Neuronal stem cell (in vitro differentiated cells): ENCODE measurements at regions not wholly inside any gene's neighbourhood (a gene's known extent, or its start where the extent isn't known, plus 50 kb on each side); places are given as distances from the start of the nearest gene placed in this dataset.
"Not testable (repeated sequence)": the region's sequence is repeated elsewhere in the genome, so short reads cannot be mapped to it uniquely, and the experiment has no call there.

Source experiments
- DNase-seq: peaks from one replicate; pipeline ENCODE4 v3.0.0-alpha.2; 2013; ENCODE audit warnings: low spot score
- H2AFZ ChIP-seq: one replicate; pipeline ENCODE4 v1.6.1; 2013; ENCODE audit warnings: mild to moderate bottlenecking, low read length, inconsistent platforms
- H2AK5ac ChIP-seq: 2 replicates; pipeline ENCODE4 v1.6.1; 2013; ENCODE audit warnings: low read depth, mild to moderate bottlenecking, inconsistent platforms, low read length, moderate library complexity, mixed read lengths
- H2BK120ac ChIP-seq: 2 replicates; pipeline ENCODE4 v1.6.1; 2013; ENCODE audit warnings: low read depth, mild to moderate bottlenecking, inconsistent platforms, low read length, moderate library complexity, mixed read lengths
- H2BK12ac ChIP-seq: one replicate; pipeline ENCODE4 v1.6.1; 2013; ENCODE audit warnings: low read length, inconsistent platforms
- H2BK15ac ChIP-seq: 2 replicates; pipeline ENCODE4 v1.6.1; 2013; ENCODE audit warnings: mild to moderate bottlenecking, low read length, inconsistent platforms, mixed read lengths
- H2BK5ac ChIP-seq: one replicate; pipeline ENCODE4 v1.6.1; 2013; ENCODE audit warnings: inconsistent platforms, mild to moderate bottlenecking, low read length, moderate library complexity
- H3K14ac ChIP-seq: one replicate; pipeline ENCODE4 v1.6.1; 2013; ENCODE audit warnings: low read length, inconsistent platforms
- H3K18ac ChIP-seq: 2 replicates; pipeline ENCODE4 v1.6.1; 2013; ENCODE audit warnings: low read length, inconsistent platforms
- H3K23ac ChIP-seq: 2 replicates; pipeline ENCODE4 v1.6.1; 2013; ENCODE audit warnings: low read depth, mild to moderate bottlenecking, mixed read lengths, low read length, inconsistent platforms; ENCODE audit not compliant: poor library complexity
- H3K27ac ChIP-seq: replicated peaks from 3 replicates; pipeline ENCODE4 v1.5.1; 2013; ENCODE audit warnings: low read length, inconsistent platforms
- H3K27me3 ChIP-seq, 3 experiments: 2 replicates each; pipeline ENCODE4 v1.6.1; 2013; ENCODE audit warnings: low read length in 3 of 3, mild to moderate bottlenecking in 2 of 3, inconsistent platforms in 1 of 3, low read depth in 1 of 3, mixed read lengths in 1 of 3, moderate library complexity in 1 of 3; ENCODE audit not compliant: control insufficient read depth in 3 of 3, insufficient read depth in 3 of 3
- H3K36me3 ChIP-seq, 2 donors: replicated peaks in 1 of 2; 2 replicates each; pipeline ENCODE4 v1.6.1; 2013; ENCODE audit warnings: low read length in 2 of 2; ENCODE audit not compliant: control insufficient read depth in 2 of 2, insufficient read depth in 2 of 2
- H3K4ac ChIP-seq: 2 replicates; pipeline ENCODE4 v1.6.1; 2013; ENCODE audit warnings: inconsistent platforms, mild to moderate bottlenecking, low read length, moderate library complexity
- H3K4me1 ChIP-seq, 2 donors: 1 replicate in 1 of 2; 2 replicates in 1 of 2; pipeline ENCODE4 v1.6.1; 2013; ENCODE audit warnings: low read length in 2 of 2, low read depth in 1 of 2; ENCODE audit not compliant: control insufficient read depth in 2 of 2, insufficient read depth in 1 of 2
- H3K4me2 ChIP-seq: one replicate; pipeline ENCODE4 v1.6.1; 2013; ENCODE audit warnings: mild to moderate bottlenecking, low read length, inconsistent platforms; ENCODE audit not compliant: insufficient read depth, poor library complexity, severe bottlenecking
- H3K4me3 ChIP-seq, 2 donors: 2 replicates each; pipeline ENCODE4 v1.5.1; 2013; ENCODE audit warnings: low read length in 2 of 2, mild to moderate bottlenecking in 2 of 2, inconsistent platforms in 1 of 2, moderate library complexity in 1 of 2
- H3K79me1 ChIP-seq: one replicate; pipeline ENCODE4 v1.6.1; 2013; ENCODE audit warnings: low read depth, mild to moderate bottlenecking, inconsistent platforms, low read length, moderate library complexity
- H3K9ac ChIP-seq: one replicate; pipeline ENCODE4 v1.6.1; 2013; ENCODE audit warnings: mild to moderate bottlenecking, low read depth, low read length, inconsistent platforms; ENCODE audit not compliant: poor library complexity
- H3K9me3 ChIP-seq, 2 donors: replicated peaks in 1 of 2; 2 replicates each; pipeline versions ENCODE3 to v1.6.1; 2013; ENCODE audit warnings: low read length in 2 of 2, mild to moderate bottlenecking in 2 of 2, inconsistent platforms in 1 of 2, low read depth in 1 of 2, mixed read lengths in 1 of 2, moderate library complexity in 1 of 2; ENCODE audit not compliant: control insufficient read depth in 2 of 2, insufficient read depth in 1 of 2
- H4K8ac ChIP-seq: one replicate; pipeline ENCODE4 v1.6.1; 2013; ENCODE audit warnings: low read depth, mild to moderate bottlenecking, inconsistent platforms, low read length, moderate library complexity
- H4K91ac ChIP-seq: one replicate; pipeline ENCODE4 v1.6.1; 2013; ENCODE audit warnings: low read length, low read depth, mild to moderate bottlenecking, inconsistent platforms; ENCODE audit not compliant: poor library complexity
- WGBS, 2 donors: extraction: QIAGEN DNeasy Blood & Tissue Kit; methylation state at CpG; one replicate each; pipeline ENCODE4 v1.1.7; 2013; ENCODE audit warnings: missing lambda C conversion rate in 2 of 2, mixed read lengths in 1 of 2; ENCODE audit not compliant: insufficient read length in 2 of 2, insufficient replicate concordance in 1 of 2; ENCODE audit errors: extremely low coverage in 2 of 2; 5-methylcytosine and 5-hydroxymethylcytosine counted together

DNA sequence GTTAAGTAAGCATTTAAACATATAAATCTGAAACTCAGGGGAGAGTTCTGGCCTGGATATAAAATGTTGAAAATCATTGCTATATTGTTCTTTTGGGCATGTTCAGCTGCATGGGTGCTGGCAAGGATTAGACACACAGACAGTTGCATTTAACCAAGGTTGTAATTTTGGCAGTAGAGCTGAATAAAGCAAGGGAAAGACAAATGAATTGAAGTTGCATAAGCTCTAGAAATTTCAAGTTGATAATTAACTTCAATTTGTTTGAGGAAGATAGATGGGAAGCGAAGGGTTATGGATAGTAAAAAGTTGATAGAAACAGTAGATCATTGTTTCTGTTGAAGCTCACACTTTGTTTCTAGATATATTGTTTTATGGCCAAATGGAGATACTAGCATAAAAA lies 97.2 kb upstream of the KCNJ18 start:
- no peak for DNase-seq
- Histone ChIP-seq H2BK5ac (no peak overlapping the region), H3K14ac (no peak overlapping the region), H3K4me1 (no peaks in the 10 kb centered on the region), H3K18ac (no peak overlapping the region), H3K4me2 (no peak overlapping the region), H3K23ac (no peak overlapping the region), H2AFZ (no peak overlapping the region), H2BK120ac (no peak overlapping the region), H3K27me3 (peaks cover 0 to 18% (median 0%) of the 10 kb centered on the region in 3 experiments), H3K9me3 (peaks cover 0 to 19% of the 10 kb centered on the region in 2 donors), H3K27ac (no peak overlapping the region), H3K9ac (no peak overlapping the region), H4K91ac (no peak overlapping the region), H2AK5ac (no peak overlapping the region), H4K8ac (no peak overlapping the region), H3K36me3 (no peaks in the 10 kb centered on the region), H2BK12ac (no peak overlapping the region), H3K4ac (no peak overlapping the region), H2BK15ac (no peak overlapping the region), H3K4me3 (no peak overlapping the region), H3K79me1 (no peaks in the 10 kb centered on the region)
- WGBS, 2 donors: 100% methylated on average over 1 of the region's 1 CpG; no CpG with 5 or more reads in 1 of the 2 donors

DNA sequence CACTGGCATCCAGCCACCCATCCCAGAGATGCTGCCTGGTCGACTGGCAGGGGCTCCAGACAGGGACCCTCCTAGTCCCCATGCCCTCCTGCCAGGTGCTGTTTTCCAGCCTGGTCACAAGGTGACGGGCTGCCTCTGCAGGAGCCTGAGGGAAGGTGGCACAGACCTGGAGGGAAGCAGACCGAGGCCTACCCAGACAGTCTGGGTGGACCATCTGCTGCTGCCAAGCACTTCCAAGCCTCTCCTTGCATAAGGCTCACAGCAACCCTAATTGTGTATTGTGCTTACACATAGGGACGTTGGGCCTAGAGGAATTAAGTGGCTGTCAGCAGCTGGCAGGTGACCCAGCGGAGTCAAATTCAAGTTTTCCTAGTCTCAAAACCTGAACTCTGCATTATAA lies 90.1 kb upstream of the KCNJ18 start:
- Histone ChIP-seq H3K4ac (no peak overlapping the region), H3K4me1 (no peaks in the 10 kb centered on the region), H3K18ac (no peak overlapping the region), H3K27ac (no peak overlapping the region), H3K4me3 (no peak overlapping the region), H3K4me2 (no peak overlapping the region), H3K27me3 (peaks cover 0 to 12% (median 0%) of the 10 kb centered on the region in 3 experiments), H2AK5ac (no peak overlapping the region), H4K8ac (no peak overlapping the region), H2AFZ (no peak overlapping the region), H3K36me3 (no peaks in the 10 kb centered on the region), H3K79me1 (no peaks in the 10 kb centered on the region), H3K23ac (no peak overlapping the region), H2BK5ac (peak overlapping the region; percentile 13), H2BK12ac (no peak overlapping the region), H3K9me3 (peaks cover 0 to 14% of the 10 kb centered on the region in 2 donors), H4K91ac (no peak overlapping the region), H2BK15ac (no peak overlapping the region), H3K14ac (no peak overlapping the region), H2BK120ac (no peak overlapping the region), H3K9ac (no peak overlapping the region)
- WGBS, 2 donors: no CpG with 5 or more reads among the region's 5 CpGs
- no peak for DNase-seq

DNA sequence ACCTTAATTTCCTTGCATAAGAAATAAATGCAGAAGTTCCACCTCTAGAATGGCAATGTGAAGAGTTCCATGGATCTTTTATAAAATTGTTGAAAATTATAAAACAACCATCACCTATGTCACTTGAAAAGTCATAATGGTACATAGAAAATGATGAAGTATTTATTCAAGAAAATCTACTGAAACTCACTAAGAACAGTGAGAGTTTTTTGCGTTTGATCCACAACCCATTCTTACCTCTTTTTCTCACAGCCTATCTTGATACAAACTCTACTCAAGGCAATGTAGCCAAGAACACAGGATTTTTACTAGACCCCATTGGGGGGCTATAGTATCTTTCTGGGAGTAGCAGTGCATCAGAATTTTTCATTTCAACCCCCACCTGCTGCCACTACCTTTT lies 89.0 kb upstream of the KCNJ18 start:
- H3K27ac ChIP-seq, H3K18ac ChIP-seq, H2BK12ac ChIP-seq, H3K14ac ChIP-seq, H3K4me2 ChIP-seq, H2BK120ac ChIP-seq, H3K4ac ChIP-seq, H2BK5ac ChIP-seq, H3K23ac ChIP-seq, H2BK15ac ChIP-seq, H3K4me1 ChIP-seq, H4K91ac ChIP-seq, H3K4me3 ChIP-seq, H2AFZ ChIP-seq, H3K27me3 ChIP-seq, H2AK5ac ChIP-seq, H4K8ac ChIP-seq, DNase-seq, H3K79me1 ChIP-seq, H3K9ac ChIP-seq, H3K36me3 ChIP-seq: not testable (repeated sequence)
- no CpG with 5 or more reads among the region's 1 CpG for WGBS, 2 donors
- H3K9me3 ChIP-seq: peaks cover 0 to 12% of the 10 kb centered on the region in 2 donors

DNA sequence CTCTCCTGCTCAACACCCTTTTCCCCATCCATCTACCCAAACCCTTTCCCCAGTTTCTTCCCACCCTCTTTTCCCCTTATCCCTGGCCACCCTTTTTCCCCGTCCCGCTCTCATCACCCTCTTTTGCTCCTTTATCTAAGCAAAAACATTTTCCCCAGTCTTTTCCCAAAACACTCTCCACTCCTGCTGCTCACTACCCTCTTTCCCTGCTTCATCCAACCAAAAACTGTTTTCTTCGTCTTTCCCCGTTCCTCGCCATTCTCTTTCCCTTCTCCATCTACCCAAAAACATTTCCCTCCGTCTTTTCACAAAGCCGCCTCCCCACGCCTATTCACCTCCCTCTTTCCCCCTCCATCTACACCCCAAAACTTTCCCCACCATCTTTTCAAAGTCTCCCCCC lies 80.9 kb upstream of the KCNJ18 start:
- H3K23ac ChIP-seq, H2AFZ ChIP-seq, H3K4me3 ChIP-seq, H3K36me3 ChIP-seq, H3K27me3 ChIP-seq, H3K4ac ChIP-seq, H4K8ac ChIP-seq, H3K18ac ChIP-seq, H2AK5ac ChIP-seq, H2BK12ac ChIP-seq, H3K14ac ChIP-seq, H3K4me2 ChIP-seq, H2BK120ac ChIP-seq, H3K9ac ChIP-seq, H2BK15ac ChIP-seq, H3K9me3 ChIP-seq, H3K79me1 ChIP-seq, H3K27ac ChIP-seq, H2BK5ac ChIP-seq, DNase-seq, H4K91ac ChIP-seq, H3K4me1 ChIP-seq: not testable (repeated sequence)
- 100% methylated on average over 2 to 6 of the region's 8 CpGs for WGBS, 2 donors
